ENCODE measurements at regions not wholly inside any gene's neighbourhood (a gene's known extent, or its start where the extent isn't known, plus 50 kb on each side); places are given as distances from the start of the nearest gene placed in this dataset.

GRCh38 chrY:8552168-8552805 lies 785.0 kb upstream of the TSPY4 start:
- TF ChIP-seq CTCF (IDR thresholded peaks at IDR 0.05), result no peak
- TF ChIP-seq POLR2A (IDR thresholded peaks at IDR 0.05), result no peak
- peak in 1 of 4 donors; percentile 52 for TF ChIP-seq EP300 (IDR thresholded peaks at IDR 0.05)
- peak in 2 of 4 donors; percentile 29 to 60 for TF ChIP-seq POLR2AphosphoS5 (IDR thresholded peaks at IDR 0.05)

Measured in sigmoid colon (tissue), 4 donors.